Ovary (tissue), 3 donors: ENCODE measurements at regions not wholly inside any gene's neighbourhood (a gene's known extent, or its start where the extent isn't known, plus 50 kb on each side); places are given as distances from the start of the nearest gene placed in this dataset.

ENCODE experiments used
- CTCF ChIP-seq, 3 donors: fragments of 450-650 bp in 2 of 3; fragments of 200-600 bp in 1 of 3; IDR thresholded peaks; one replicate each; pipeline versions ENCODE4 v1.5.1 to v1.8.0; 2016 to 2022; ENCODE audit warnings: antibody characterized with exemption in 3 of 3, mild to moderate bottlenecking in 1 of 3
- POLR2A ChIP-seq: fragments of 450-650 bp; IDR thresholded peaks from one replicate; pipeline ENCODE4 v1.6.1; 2017; ENCODE audit warnings: antibody characterized with exemption, mild to moderate bottlenecking, moderate library complexity
- donor health status: DM: no; HTN: no; CAD: no.

- TF ChIP-seq POLR2A (no peak), CTCF (IDR thresholded peaks at IDR 0.05) (no peak)
These were observed 215.3 kb upstream of the LRFN2 start for GRCh38 chr6:40802481-40802880.
